GM23248 (cell line): ENCODE measurements at regions not wholly inside any gene's neighbourhood (a gene's known extent, or its start where the extent isn't known, plus 50 kb on each side); places are given as distances from the start of the nearest gene placed in this dataset.

ENCODE experiments used
- DNase-seq: peaks from one replicate; pipeline ENCODE4 v3.0.0-alpha.2; 2015
- H2AFZ ChIP-seq: fragments of 200-600 bp; sonication (generic); 2 replicates; pipeline ENCODE4 v1.6.1; 2016; ENCODE audit warnings: antibody characterized with exemption
- H3F3A ChIP-seq: fragments of 200-600 bp; sonication (generic); 2 replicates; pipeline ENCODE4 v1.6.1; 2016; ENCODE audit warnings: mild to moderate bottlenecking, antibody characterized with exemption, mixed run types; ENCODE audit not compliant: insufficient read depth
- H3K27ac ChIP-seq: fragments of 200-600 bp; sonication (generic); 2 replicates; pipeline ENCODE4 v1.5.1; 2016; ENCODE audit warnings: mild to moderate bottlenecking
- H3K27me3 ChIP-seq: fragments of 200-600 bp; sonication (generic); replicated peaks from 2 replicates; pipeline ENCODE4 v1.6.1; 2016; ENCODE audit warnings: mild to moderate bottlenecking; ENCODE audit not compliant: insufficient read depth
- H3K36me3 ChIP-seq: fragments of 200-600 bp; sonication (generic); 2 replicates; pipeline ENCODE4 v1.6.1; 2016; ENCODE audit warnings: low read depth, mild to moderate bottlenecking
- H3K4me1 ChIP-seq: fragments of 200-600 bp; sonication (generic); 2 replicates; pipeline ENCODE4 v1.6.1; 2016; ENCODE audit warnings: mild to moderate bottlenecking; ENCODE audit not compliant: insufficient read depth
- H3K4me2 ChIP-seq: fragments of 200-600 bp; sonication (generic); one replicate; pipeline ENCODE4 v1.6.1; 2016; ENCODE audit warnings: mild to moderate bottlenecking; ENCODE audit not compliant: unreplicated experiment
- H3K4me3 ChIP-seq: fragments of 200-600 bp; sonication (generic); 2 replicates; pipeline ENCODE4 v1.5.1; 2016; ENCODE audit warnings: mild to moderate bottlenecking
- H3K79me2 ChIP-seq: fragments of 200-600 bp; sonication (generic); 2 replicates; pipeline ENCODE4 v1.6.1; 2016; ENCODE audit warnings: mild to moderate bottlenecking; ENCODE audit not compliant: insufficient read depth
- H3K9ac ChIP-seq: fragments of 200-600 bp; sonication (generic); 2 replicates; pipeline ENCODE4 v1.6.1; 2016; ENCODE audit warnings: mild to moderate bottlenecking
- H3K9me2 ChIP-seq: fragments of 200-600 bp; sonication (generic); 2 replicates; pipeline ENCODE4 v1.6.1; 2016; ENCODE audit warnings: mixed run types, mild to moderate bottlenecking, moderate library complexity; ENCODE audit not compliant: insufficient read depth
- H3K9me3 ChIP-seq: fragments of 200-600 bp; sonication (generic); one replicate; pipeline ENCODE4 v1.6.1; 2017; ENCODE audit warnings: low read depth
- H4K20me1 ChIP-seq: fragments of 200-600 bp; sonication (generic); 2 replicates; pipeline ENCODE4 v1.6.0; 2016; ENCODE audit not compliant: insufficient read depth
- EZH2 ChIP-seq: fragments of 200-600 bp; sonication (generic); IDR thresholded peaks from 2 replicates; pipeline ENCODE4 v1.6.1; 2018; ENCODE audit warnings: antibody characterized with exemption, mild to moderate bottlenecking; ENCODE audit not compliant: insufficient read depth, poor library complexity, severe bottlenecking
- EZH2phosphoT487 ChIP-seq: fragments of 200-600 bp; sonication (generic); IDR thresholded peaks from 2 replicates; pipeline ENCODE4 v1.6.1; 2018; ENCODE audit warnings: antibody characterized with exemption, moderate library complexity, mild to moderate bottlenecking, low read depth; ENCODE audit not compliant: insufficient read depth
- whole genome bisulfite sequencing, 2 experiments: methylation state at CpG; one replicate each; pipeline ENCODE4 v1.1.6; 2015 to 2017; ENCODE audit warnings: low lambda C conversion rate in 2 of 2, low coverage in 1 of 2; ENCODE audit errors: missing lambda C conversion rate in 2 of 2; 5-methylcytosine and 5-hydroxymethylcytosine counted together
- in situ Hi-C: fragments of 300-500 bp; cut with MboI; formaldehyde crosslinking; loops from 2 replicates; pipeline ENCODE4 v1.15.0; 2020

- no peak overlapping the region for H3K4me3 ChIP-seq
- no peaks in the 10 kb centered on the region for H3K79me2 ChIP-seq
- H3K27me3 ChIP-seq: no peaks in the 10 kb centered on the region
- H2AFZ ChIP-seq: no peak overlapping the region
- H3K27ac ChIP-seq: no peak overlapping the region
- no peak for DNase-seq
- no peaks in the 10 kb centered on the region for H3K4me1 ChIP-seq
- H3K9me3 ChIP-seq: no peaks in the 10 kb centered on the region
- no peak overlapping the region for H3K9ac ChIP-seq
- H4K20me1 ChIP-seq: no peaks in the 10 kb centered on the region
- H3K9me2 ChIP-seq: no peaks in the 10 kb centered on the region
- no peaks in the 10 kb centered on the region for H3F3A ChIP-seq
- no peak for TF ChIP-seq EZH2
- TF ChIP-seq EZH2phosphoT487: no peak
- no peaks in the 10 kb centered on the region for H3K36me3 ChIP-seq
- in situ Hi-C loops: no loop called here
- no peak overlapping the region for H3K4me2 ChIP-seq
- 54 to 58% methylated on average over 10 of the region's 10 CpGs for WGBS, 2 experiments
Measured at GRCh38 chr17:12590417-12590816, 75.3 kb upstream of the MYOCD start.

- Histone ChIP-seq H3K27ac (no peak overlapping the region), H3K9ac (no peak overlapping the region), H3K79me2 (no peaks in the 10 kb centered on the region), H3K27me3 (no peaks in the 10 kb centered on the region), H3K36me3 (no peaks in the 10 kb centered on the region), H3K9me2 (no peaks in the 10 kb centered on the region), H3K4me3 (no peak overlapping the region), H3K9me3 (no peaks in the 10 kb centered on the region), H3K4me1 (no peaks in the 10 kb centered on the region), H3F3A (no peaks in the 10 kb centered on the region), H4K20me1 (no peaks in the 10 kb centered on the region), H3K4me2 (no peak overlapping the region), H2AFZ (no peak overlapping the region)
- in situ Hi-C loops: no loop called here
- TF ChIP-seq EZH2phosphoT487 (no peak), EZH2 (no peak)
- DNase-seq: no peak
- WGBS, 2 experiments: 28 to 31% methylated on average over 7 of the region's 7 CpGs
Measured at GRCh38 chr17:12591021-12591735, 74.5 kb upstream of the MYOCD start.

- H3K4me3 ChIP-seq: no peak overlapping the region
- H3K36me3 ChIP-seq: no peaks in the 10 kb centered on the region
- no peaks in the 10 kb centered on the region for H3F3A ChIP-seq
- H3K27me3 ChIP-seq: no peaks in the 10 kb centered on the region
- H3K9me3 ChIP-seq: no peaks in the 10 kb centered on the region
- H3K4me2 ChIP-seq: no peak overlapping the region
- H3K4me1 ChIP-seq: no peaks in the 10 kb centered on the region
- H2AFZ ChIP-seq: no peak overlapping the region
- WGBS, 2 experiments: 26 to 27% methylated on average over 3 of the region's 3 CpGs
- no peaks in the 10 kb centered on the region for H4K20me1 ChIP-seq
- TF ChIP-seq EZH2phosphoT487 (no peak), EZH2 (no peak)
- DNase-seq: no peak
- in situ Hi-C loops: no loop called here
- H3K9me2 ChIP-seq: no peaks in the 10 kb centered on the region
- H3K79me2 ChIP-seq: no peaks in the 10 kb centered on the region
- no peak overlapping the region for H3K9ac ChIP-seq
- no peak overlapping the region for H3K27ac ChIP-seq
Measured at GRCh38 chr17:12592941-12593340, 72.7 kb upstream of the MYOCD start.

- Histone ChIP-seq H3K36me3 (no peaks in the 10 kb centered on the region), H3K4me1 (no peaks in the 10 kb centered on the region), H3K4me2 (no peak overlapping the region), H2AFZ (no peak overlapping the region), H3K9me2 (no peaks in the 10 kb centered on the region), H3K4me3 (no peak overlapping the region), H3K79me2 (no peaks in the 10 kb centered on the region), H3F3A (no peaks in the 10 kb centered on the region), H3K27me3 (no peaks in the 10 kb centered on the region), H3K9ac (no peak overlapping the region), H3K9me3 (no peaks in the 10 kb centered on the region), H3K27ac (no peak overlapping the region), H4K20me1 (no peaks in the 10 kb centered on the region)
- WGBS, 2 experiments: 83% methylated on average over 11 of the region's 11 CpGs
- in situ Hi-C loops: no loop called here
- no peak for DNase-seq
- TF ChIP-seq EZH2phosphoT487: no peak
- TF ChIP-seq EZH2: no peak
Measured at GRCh38 chr17:12596961-12597360, 68.7 kb upstream of the MYOCD start.

GRCh38 chr17:12597895-12598294, 67.8 kb upstream of the MYOCD start:
- no peak for TF ChIP-seq EZH2phosphoT487
- TF ChIP-seq EZH2: no peak
- Histone ChIP-seq H3F3A (no peaks in the 10 kb centered on the region), H3K79me2 (no peaks in the 10 kb centered on the region), H3K4me2 (no peak overlapping the region), H3K9me3 (no peaks in the 10 kb centered on the region), H3K9ac (no peak overlapping the region), H3K4me1 (no peaks in the 10 kb centered on the region), H3K27me3 (no peaks in the 10 kb centered on the region), H3K27ac (no peak overlapping the region), H3K9me2 (no peaks in the 10 kb centered on the region), H3K36me3 (no peaks in the 10 kb centered on the region), H2AFZ (no peak overlapping the region), H4K20me1 (no peaks in the 10 kb centered on the region), H3K4me3 (no peak overlapping the region)
- 57% methylated on average over 3 of the region's 3 CpGs for WGBS, 2 experiments
- no peak for DNase-seq
- in situ Hi-C loops: no loop called here
